ENCODE measurements at regions not wholly inside any gene's neighbourhood (a gene's known extent, or its start where the extent isn't known, plus 50 kb on each side); places are given as distances from the start of the nearest gene placed in this dataset.

GRCh38 chr4:22052076-22052475 is 103.5 kb upstream of the KCNIP4 start:
- 0% methylated on average over 1 of the region's 1 CpG for WGBS (ENCODE audit: low lambda C conversion rate)
- FAIRE-seq (no peak), ATAC-seq (no peak), DNase-seq (ENCODE audit: low spot score) (no peak)
- no peak overlapping the region for H3K27ac ChIP-seq (ENCODE audit: extremely low read length, insufficient read depth, low read length)
- H3K9ac ChIP-seq (ENCODE audit: insufficient read depth, low read depth, low read length) = no peak overlapping the region
- no peaks in the 10 kb centered on the region; a peak in 1 of 5 replicates for H3K27me3 ChIP-seq (ENCODE audit: control insufficient read depth in 1 of 2, insufficient read depth in 2 of 2, low read length in 2 of 2)
- no peaks in the 10 kb centered on the region for H3K4me1 ChIP-seq (ENCODE audit: insufficient read depth, low read length)
- H3K79me2 ChIP-seq (ENCODE audit: insufficient read depth, low read length) = no peaks in the 10 kb centered on the region
- H3K36me3 ChIP-seq (replicated peaks in 1 of 2; ENCODE audit: control insufficient read depth in 1 of 2, insufficient read depth in 2 of 2, low read length in 2 of 2) = no peaks in the 10 kb centered on the region
- H3K4me2 ChIP-seq (ENCODE audit: low read depth, low read length) = no peak overlapping the region
- H3K9me3 ChIP-seq (ENCODE audit: low read length) = no peaks in the 10 kb centered on the region; the same call in 1 of the 2 replicates
- no peak overlapping the region for H3K4me3 ChIP-seq (replicated peaks in 1 of 3; ENCODE audit: insufficient read depth in 1 of 3, low read depth in 2 of 3, low read length in 3 of 3)
- no peaks in the 10 kb centered on the region for H4K20me1 ChIP-seq (ENCODE audit: insufficient read depth, low read length)
- no peak for TF ChIP-seq ZNF816 (CRISPR knock-in tag; IDR thresholded peaks at IDR 0.05; ENCODE audit: borderline replicate concordance)
- no TSS peak for BruUV-seq (replicated peaks)
- in situ Hi-C loops (cut with HindIII; ENCODE audit: extremely low pct_ligation_motif_present, low pct_unique_long_range_greater_than_20kb) = no loop called here
- no peak overlapping the region for H2AFZ ChIP-seq (ENCODE audit: low read length)
- CTCF ChIA-PET (ENCODE audit: low intra/inter-chr PET ratio, low total read pairs) = no interaction called here
- POLR2A ChIA-PET = no interaction called here
- intact Hi-C loops (cut with micrococcal nuclease; ENCODE audit: unreplicated experiment) = no loop called here

DNA sequence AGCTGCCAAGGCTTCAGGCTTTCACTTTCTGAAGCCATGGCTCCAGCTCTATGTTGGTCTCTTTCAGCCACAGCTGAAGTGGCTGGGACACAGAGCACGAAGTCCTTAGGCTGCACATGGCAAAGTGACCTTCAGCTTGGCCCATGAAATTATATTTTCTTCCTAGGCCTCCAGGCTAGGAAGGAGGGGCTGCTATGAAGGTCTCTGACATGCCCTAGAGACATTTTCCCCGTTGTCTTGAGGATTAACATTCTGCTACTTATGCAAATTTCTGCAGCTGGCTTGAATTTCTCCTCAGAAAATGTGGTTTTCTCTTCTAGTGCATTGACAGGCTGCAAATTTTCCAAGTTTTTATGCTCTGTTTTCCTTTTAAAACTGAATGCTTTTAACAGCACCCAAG is 99.8 kb upstream of the KCNIP4 start:
- intact Hi-C loops (cut with micrococcal nuclease; ENCODE audit: unreplicated experiment) = no loop called here
- no peak for DNase-seq (ENCODE audit: low spot score)
- TF ChIP-seq SAP130 (CRISPR knock-in tag; IDR thresholded peaks at IDR 0.05; ENCODE audit: low read depth) (no peak), ZNF407 (CRISPR knock-in tag; IDR thresholded peaks at IDR 0.05; ENCODE audit: not compliant biosample characterization) (no peak), MTA3 (CRISPR knock-in tag; IDR thresholded peaks at IDR 0.05) (no peak), ZNF83 (CRISPR knock-in tag; IDR thresholded peaks at IDR 0.05; ENCODE audit: borderline replicate concordance) (no peak), ZNF652 (CRISPR knock-in tag; IDR thresholded peaks at IDR 0.05; ENCODE audit: borderline replicate concordance, low read depth) (no peak), MIXL1 (CRISPR knock-in tag; IDR thresholded peaks at IDR 0.05) (no peak), ARNT2 (CRISPR knock-in tag; IDR thresholded peaks at IDR 0.05; ENCODE audit: low read depth) (no peak), ZNF558 (CRISPR knock-in tag; IDR thresholded peaks at IDR 0.05; ENCODE audit: borderline replicate concordance) (no peak)
- TF ChIP-seq, protein P1, sequence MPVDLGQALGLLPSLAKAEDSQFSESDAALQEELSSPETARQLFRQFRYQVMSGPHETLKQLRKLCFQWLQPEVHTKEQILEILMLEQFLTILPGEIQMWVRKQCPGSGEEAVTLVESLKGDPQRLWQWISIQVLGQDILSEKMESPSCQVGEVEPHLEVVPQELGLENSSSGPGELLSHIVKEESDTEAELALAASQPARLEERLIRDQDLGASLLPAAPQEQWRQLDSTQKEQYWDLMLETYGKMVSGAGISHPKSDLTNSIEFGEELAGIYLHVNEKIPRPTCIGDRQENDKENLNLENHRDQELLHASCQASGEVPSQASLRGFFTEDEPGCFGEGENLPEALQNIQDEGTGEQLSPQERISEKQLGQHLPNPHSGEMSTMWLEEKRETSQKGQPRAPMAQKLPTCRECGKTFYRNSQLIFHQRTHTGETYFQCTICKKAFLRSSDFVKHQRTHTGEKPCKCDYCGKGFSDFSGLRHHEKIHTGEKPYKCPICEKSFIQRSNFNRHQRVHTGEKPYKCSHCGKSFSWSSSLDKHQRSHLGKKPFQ (CRISPR knock-in tag; IDR thresholded peaks at IDR 0.05; ENCODE audit: insufficient replicate concordance) = no peak

More for the DNA sequence above, 99.8 kb upstream of the KCNIP4 start:
- in situ Hi-C loops (cut with HindIII; ENCODE audit: extremely low pct_ligation_motif_present, low pct_unique_long_range_greater_than_20kb) = no loop called here
- Histone ChIP-seq H3K4me3 (replicated peaks in 1 of 3; ENCODE audit: insufficient read depth in 1 of 3, low read depth in 2 of 3, low read length in 3 of 3) (no peak overlapping the region), H2AFZ (ENCODE audit: low read length) (no peak overlapping the region), H4K20me1 (ENCODE audit: insufficient read depth, low read length) (no peaks in the 10 kb centered on the region), H3K4me2 (ENCODE audit: low read depth, low read length) (no peak overlapping the region), H3K79me2 (ENCODE audit: insufficient read depth, low read length) (no peaks in the 10 kb centered on the region), H3K27me3 (ENCODE audit: control insufficient read depth in 1 of 2, insufficient read depth in 2 of 2, low read length in 2 of 2) (no peaks in the 10 kb centered on the region; a peak in 1 of 5 replicates), H3K27ac (ENCODE audit: extremely low read length, insufficient read depth, low read length) (no peak overlapping the region), H3K9ac (ENCODE audit: insufficient read depth, low read depth, low read length) (no peak overlapping the region), H3K36me3 (replicated peaks in 1 of 2; ENCODE audit: control insufficient read depth in 1 of 2, insufficient read depth in 2 of 2, low read length in 2 of 2) (no peaks in the 10 kb centered on the region), H3K9me3 (ENCODE audit: low read length) (no peaks in the 10 kb centered on the region), H3K4me1 (ENCODE audit: insufficient read depth, low read length) (no peaks in the 10 kb centered on the region)
- 0% methylated on average over 2 of the region's 2 CpGs for WGBS (ENCODE audit: low lambda C conversion rate)
- POLR2A ChIA-PET = no interaction called here
- no peak for ATAC-seq
- CTCF ChIA-PET (ENCODE audit: low intra/inter-chr PET ratio, low total read pairs) = no interaction called here
- FAIRE-seq = no peak
- no TSS peak for BruUV-seq (replicated peaks)
